Body of pancreas (tissue), 4 donors: ENCODE measurements at regions not wholly inside any gene's neighbourhood (a gene's known extent, or its start where the extent isn't known, plus 50 kb on each side); places are given as distances from the start of the nearest gene placed in this dataset.

Experiments
- ATAC-seq: fragments of 150-250 bp; one replicate; pipeline ENCODE4 v1.9.1; 2016
- DNase-seq, 4 donors: peaks; one replicate each; pipeline ENCODE4 v3.0.0-alpha.2; 2019
- H3K27ac ChIP-seq, 4 donors: fragments of 200-600 bp; sonication (generic); 1 replicate in 3 of 4; 2 replicates in 1 of 4; pipeline versions ENCODE4 v1.5.1 to v1.6.1; 2016 to 2019; ENCODE audit warnings: mild to moderate bottlenecking in 1 of 4, mixed read lengths in 1 of 4, moderate library complexity in 1 of 4
- H3K27me3 ChIP-seq, 2 donors: fragments of 200-600 bp; sonication (generic); one replicate each; pipeline ENCODE4 v1.6.0; 2016; ENCODE audit warnings: mild to moderate bottlenecking in 1 of 2
- H3K36me3 ChIP-seq, 2 donors: fragments of 200-600 bp; sonication (generic); replicated peaks in 1 of 2; 2 replicates each; pipeline ENCODE4 v1.5.1; 2016; ENCODE audit warnings: low read depth in 2 of 2; ENCODE audit not compliant: insufficient read depth in 1 of 2
- H3K4me1 ChIP-seq: fragments of 200-600 bp; sonication (generic); one replicate; pipeline ENCODE4 v1.6.0; 2016
- H3K4me3 ChIP-seq, 2 donors: fragments of 200-600 bp; sonication (generic); 1 replicate in 1 of 2; 2 replicates in 1 of 2; pipeline ENCODE4 v1.5.1; 2016 to 2019
- H3K9me3 ChIP-seq, 3 donors: fragments of 200-600 bp; sonication (generic); 1 replicate in 2 of 3; 2 replicates in 1 of 3; pipeline ENCODE4 v1.5.1; 2016
- CTCF ChIP-seq, 7 experiments: fragments of 450-650 bp in 4 of 7; fragments of 200-600 bp in 3 of 7; sonication (generic) in 3 of 7; IDR thresholded peaks; one replicate each; pipeline ENCODE4 v1.5.1; 2016 to 2019; ENCODE audit warnings: antibody characterized with exemption in 7 of 7
- POLR2A ChIP-seq, 3 donors: fragments of 450-650 bp; IDR thresholded peaks; one replicate each; pipeline ENCODE4 v1.6.1; 2016; ENCODE audit warnings: antibody characterized with exemption in 3 of 3, mild to moderate bottlenecking in 2 of 3
- WGBS, 2 donors: methylation state at CpG; one replicate each; pipeline ENCODE4 v1.1.5; 2017; 5-methylcytosine and 5-hydroxymethylcytosine counted together
- intact Hi-C: fragments of 100-400 bp; cut with DNase I; formaldehyde crosslinking; loops from one replicate; pipeline ENCODE4 v1.15.1; 2023

- intact Hi-C loops, result no loop called here
- 76% methylated on average over 6 of the region's 6 CpGs for WGBS, 2 donors
- Histone ChIP-seq H3K36me3 (no peaks in the 10 kb centered on the region), H3K27me3 (no peaks in the 10 kb centered on the region), H3K9me3 (no peaks in the 10 kb centered on the region), H3K27ac (no peak overlapping the region), H3K4me1 (no peaks in the 10 kb centered on the region), H3K4me3 (no peak overlapping the region)
- ATAC-seq (no peak), DNase-seq (no peak)
- TF ChIP-seq CTCF (IDR thresholded peaks at IDR 0.05) (no peak), POLR2A (IDR thresholded peaks at IDR 0.05) (no peak)
These were observed 381.2 kb downstream of the RAPGEF2 start for GRCh38 chr4:159483782-159484741.

- TF ChIP-seq CTCF (IDR thresholded peaks at IDR 0.05), result no peak
- no peak for TF ChIP-seq POLR2A (IDR thresholded peaks at IDR 0.05)
- Histone ChIP-seq H3K27ac (no peak overlapping the region), H3K27me3 (no peaks in the 10 kb centered on the region), H3K4me3 (no peak overlapping the region), H3K9me3 (no peaks in the 10 kb centered on the region), H3K36me3 (no peaks in the 10 kb centered on the region), H3K4me1 (no peaks in the 10 kb centered on the region)
- ATAC-seq, result no peak
- intact Hi-C loops, result no loop called here
- DNase-seq, result no peak
- 17 to 18% methylated on average over 2 of the region's 2 CpGs for whole genome bisulfite sequencing, 2 donors
These were observed 382.0 kb downstream of the RAPGEF2 start for GRCh38 chr4:159484864-159485263.

GRCh38 chr4:159487284-159487747 lies 384.4 kb downstream of the RAPGEF2 start:
- DNase-seq, result peak; percentile 57 to 76 (median 64)
- ATAC-seq, result peak; percentile 93
- H3K27me3 ChIP-seq, result no peaks in the 10 kb centered on the region

GRCh38 chr4:159489646-159490045 lies 386.8 kb downstream of the RAPGEF2 start:
- TF ChIP-seq CTCF (IDR thresholded peaks at IDR 0.05) (no peak), POLR2A (IDR thresholded peaks at IDR 0.05) (no peak)
- H3K27ac ChIP-seq, result no peak overlapping the region

More at GRCh38 chr4:159487284-159487747, 384.4 kb downstream of the RAPGEF2 start:
- no peaks in the 10 kb centered on the region for H3K36me3 ChIP-seq
- no peaks in the 10 kb centered on the region for H3K9me3 ChIP-seq
- no peak overlapping the region for H3K27ac ChIP-seq
- TF ChIP-seq POLR2A (IDR thresholded peaks at IDR 0.05) (no peak), CTCF (IDR thresholded peaks at IDR 0.05) (peak; percentile 31 to 90 (median 88))
- 7 to 8% methylated on average over 8 of the region's 8 CpGs for WGBS, 2 donors
- H3K4me3 ChIP-seq, result no peak overlapping the region
- intact Hi-C loops, result no loop called here
- no peaks in the 10 kb centered on the region for H3K4me1 ChIP-seq

More at GRCh38 chr4:159489646-159490045, 386.8 kb downstream of the RAPGEF2 start:
- intact Hi-C loops, result no loop called here
- Histone ChIP-seq H3K4me3 (no peak overlapping the region), H3K9me3 (no peaks in the 10 kb centered on the region), H3K36me3 (no peaks in the 10 kb centered on the region), H3K4me1 (no peaks in the 10 kb centered on the region), H3K27me3 (no peaks in the 10 kb centered on the region)
- no peak for DNase-seq
- no peak for ATAC-seq
- WGBS, 2 donors, result 63 to 70% methylated on average over 1 of the region's 1 CpG
